AG04450 (cell line): ENCODE measurements at regions not wholly inside any gene's neighbourhood (a gene's known extent, or its start where the extent isn't known, plus 50 kb on each side); places are given as distances from the start of the nearest gene placed in this dataset.

Experiments
- CTCF ChIA-PET: fragments of 300-600, 350-600 bp; formaldehyde crosslinking; extraction: SDS; loops from one replicate; lab custom pipeline; 2022; ENCODE audit warnings: antibody characterized with exemption, inconsistent platforms; lab: Charles Lee
- POLR2A ChIA-PET: fragments of 350-600 bp; formaldehyde crosslinking; extraction: SDS; loops from one replicate; lab custom pipeline; 2021; ENCODE audit warnings: antibody characterized with exemption, inconsistent platforms; lab: Yijun Ruan, JAX
- DNase-seq: peaks from one replicate; pipeline ENCODE4 v3.0.0-alpha.2; 2011; ENCODE audit warnings: low read depth, low spot score
- H3K27ac ChIP-seq: one replicate; pipeline ENCODE4 v1.5.1; 2012; ENCODE audit warnings: low read depth, low read length, control low read depth
- H3K27me3 ChIP-seq: one replicate; pipeline ENCODE4 v1.6.0; 2012; ENCODE audit warnings: low read length; ENCODE audit not compliant: control insufficient read depth, insufficient read depth
- H3K4me3 ChIP-seq: 2 replicates; pipeline ENCODE4 v1.5.1; 2011; ENCODE audit warnings: mild to moderate bottlenecking, low read depth, low read length, control low read depth
- H3K9me3 ChIP-seq: 2 replicates; pipeline ENCODE4 v1.5.1; 2012; ENCODE audit warnings: low read length; ENCODE audit not compliant: control insufficient read depth, insufficient read depth
- CTCF ChIP-seq: IDR thresholded peaks from 2 replicates; pipeline ENCODE4 v1.5.1; 2011; ENCODE audit warnings: low read depth, low read length, control low read depth, inconsistent platforms

GRCh38 chr18:10318691-10318970 lies 135.8 kb upstream of the APCDD1 start:
- Histone ChIP-seq H3K9me3 (no peaks in the 10 kb centered on the region), H3K4me3 (no peak overlapping the region), H3K27me3 (peaks cover 2% of the 10 kb centered on the region), H3K27ac (no peak overlapping the region)
- ChIA-PET POLR2A (no interaction called here), CTCF (no interaction called here)
- no peak for DNase-seq
- no peak for TF ChIP-seq CTCF

GRCh38 chr18:10319026-10319425 lies 135.4 kb upstream of the APCDD1 start:
- Histone ChIP-seq H3K9me3 (no peaks in the 10 kb centered on the region), H3K27me3 (peaks cover 2% of the 10 kb centered on the region), H3K27ac (no peak overlapping the region), H3K4me3 (no peak overlapping the region)
- CTCF ChIA-PET: no interaction called here
- no peak for DNase-seq
- POLR2A ChIA-PET: no interaction called here
- TF ChIP-seq CTCF: no peak

DNA sequence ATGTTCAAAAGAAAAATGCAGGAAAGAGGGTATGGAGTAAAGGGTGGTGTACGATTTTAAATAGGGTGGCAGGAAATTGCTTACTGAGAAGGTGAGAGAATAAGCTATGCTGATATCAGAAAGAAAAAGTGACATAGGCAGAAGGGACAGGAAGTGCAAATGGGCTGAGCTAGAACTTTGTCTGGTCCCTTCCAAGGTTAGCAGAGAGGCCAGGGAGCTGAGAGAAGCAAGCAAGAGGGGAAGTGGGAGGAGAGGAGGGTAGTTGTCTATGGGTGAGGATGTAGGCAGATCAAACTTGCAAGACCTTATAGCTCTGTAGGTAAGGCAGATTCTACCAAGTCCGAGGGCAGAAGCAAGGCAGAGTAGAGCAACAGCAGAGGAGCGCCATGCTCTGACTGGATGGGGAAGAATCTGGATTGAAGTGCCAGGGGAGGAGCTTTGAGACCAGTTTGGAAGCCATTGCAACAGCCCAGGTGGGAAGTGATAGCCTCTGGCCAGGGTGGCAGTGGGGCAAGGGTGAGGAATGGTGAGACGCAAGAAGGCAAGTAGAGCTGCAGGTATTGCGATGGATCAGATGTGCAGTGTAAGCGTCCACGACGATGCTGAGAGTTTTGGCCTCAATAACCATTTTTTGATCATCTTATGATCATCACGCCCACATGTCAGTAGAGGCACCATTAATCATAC lies 134.4 kb upstream of the APCDD1 start:
- TF ChIP-seq CTCF: no peak
- H3K27ac ChIP-seq: no peak overlapping the region
- H3K4me3 ChIP-seq: no peak overlapping the region
- H3K27me3 ChIP-seq: peaks cover 2% of the 10 kb centered on the region
- DNase-seq: no peak
- ChIA-PET CTCF (no interaction called here), POLR2A (no interaction called here)
- no peaks in the 10 kb centered on the region for H3K9me3 ChIP-seq

- no peak for DNase-seq
- POLR2A ChIA-PET: no interaction called here
- CTCF ChIA-PET: no interaction called here
- Histone ChIP-seq H3K4me3 (no peak overlapping the region), H3K27ac (no peak overlapping the region), H3K27me3 (peaks cover 2% of the 10 kb centered on the region), H3K9me3 (no peaks in the 10 kb centered on the region)
- no peak for TF ChIP-seq CTCF
These were observed 133.6 kb upstream of the APCDD1 start for GRCh38 chr18:10320791-10321190.

- peaks cover 2% of the 10 kb centered on the region for H3K27me3 ChIP-seq
- DNase-seq: no peak
- ChIA-PET POLR2A (interaction anchor here (0.5 kb wide), 1 partner anchor 530 kb away, joined by 3 read pairs; no protein-coding TSS in a partner anchor), CTCF (no interaction called here)
- no peak overlapping the region for H3K27ac ChIP-seq
- H3K9me3 ChIP-seq: no peaks in the 10 kb centered on the region
- H3K4me3 ChIP-seq: no peak overlapping the region
- TF ChIP-seq CTCF: no peak
These were observed 132.9 kb upstream of the APCDD1 start for GRCh38 chr18:10321576-10321975.
